H1 (cell line): ENCODE measurements at regions not wholly inside any gene's neighbourhood (a gene's known extent, or its start where the extent isn't known, plus 50 kb on each side); places are given as distances from the start of the nearest gene placed in this dataset.

Experiments used
- ASH2L ChIP-seq: fragments of 200-600, 300-600 bp; sonication (generic); IDR thresholded peaks from one replicate; pipeline ENCODE4 v1.7.1; 2017; ENCODE audit warnings: low read length
- BRCA1 ChIP-seq: IDR thresholded peaks from 2 replicates; pipeline ENCODE4 v1.6.1; 2012; ENCODE audit warnings: low read depth, low read length, improper control_type of control experiment
- EGR1 ChIP-seq: IDR thresholded peaks from 2 replicates; pipeline ENCODE4 v1.6.1; 2011; ENCODE audit warnings: low read depth, low read length, borderline replicate concordance
- EP300 ChIP-seq, 2 experiments: IDR thresholded peaks; 1 replicate in 1 of 2; 2 replicates in 1 of 2; pipeline ENCODE4 v1.6.1; 2011 to 2012; ENCODE audit warnings: low read depth in 2 of 2, low read length in 2 of 2, mild to moderate bottlenecking in 2 of 2, borderline replicate concordance in 1 of 2, inconsistent platforms in 1 of 2, moderate library complexity in 1 of 2
- JUND ChIP-seq: IDR thresholded peaks from 2 replicates; pipeline ENCODE4 v1.6.1; 2011; ENCODE audit warnings: mild to moderate bottlenecking, improper control_type of control experiment, low read length
- POLR2A ChIP-seq, 2 experiments: IDR thresholded peaks; 1 replicate in 1 of 2; 2 replicates in 1 of 2; pipeline ENCODE4 v1.6.1; 2011; ENCODE audit warnings: low read depth in 2 of 2, low read length in 2 of 2, mild to moderate bottlenecking in 2 of 2; ENCODE audit errors: control extremely low read depth in 1 of 2
- POLR2AphosphoS5 ChIP-seq: IDR thresholded peaks from 2 replicates; pipeline ENCODE4 v1.6.1; 2011; ENCODE audit warnings: low read depth, low read length
- POU5F1 ChIP-seq: IDR thresholded peaks from 2 replicates; pipeline ENCODE4 v1.6.1; 2011; ENCODE audit warnings: low read depth, mild to moderate bottlenecking, low read length, moderate library complexity
- SIN3A ChIP-seq, 2 experiments: IDR thresholded peaks in 1 of 2; conservative IDR thresholded peaks in 1 of 2; 2 replicates each; pipeline ENCODE4 v1.6.1; 2011 to 2012; ENCODE audit warnings: low read length in 2 of 2, improper control_type of control experiment in 1 of 2, low read depth in 1 of 2, mild to moderate bottlenecking in 1 of 2
- SP2 ChIP-seq: IDR thresholded peaks from 2 replicates; pipeline ENCODE4 v1.6.1; 2012; ENCODE audit warnings: mild to moderate bottlenecking, low read length, inconsistent platforms
- TBP ChIP-seq: IDR thresholded peaks from 2 replicates; pipeline ENCODE4 v1.6.1; 2011; ENCODE audit warnings: low read depth, low read length, improper control_type of control experiment
- YY1 ChIP-seq: IDR thresholded peaks from 2 replicates; pipeline ENCODE4 v1.6.1; 2011; ENCODE audit warnings: low read depth, mild to moderate bottlenecking, low read length
- TF ChIP-seq, protein P1 (sequence below), 3 experiments: IDR thresholded peaks; 1 replicate in 2 of 3; 2 replicates in 1 of 3; pipeline versions ENCODE4 v1.5.1 to v1.6.1; 2011; ENCODE audit warnings: low read length in 3 of 3, mild to moderate bottlenecking in 3 of 3, inconsistent platforms in 2 of 3, low read depth in 1 of 3, moderate library complexity in 1 of 3; ENCODE audit not compliant: insufficient read depth in 1 of 3; ENCODE audit errors: control extremely low read depth in 1 of 3
- TF ChIP-seq, protein P2 (sequence below): IDR thresholded peaks from 2 replicates; pipeline ENCODE4 v1.6.1; 2011; ENCODE audit warnings: low read depth, mild to moderate bottlenecking, low read length; ENCODE audit not compliant: insufficient read depth

DNA sequence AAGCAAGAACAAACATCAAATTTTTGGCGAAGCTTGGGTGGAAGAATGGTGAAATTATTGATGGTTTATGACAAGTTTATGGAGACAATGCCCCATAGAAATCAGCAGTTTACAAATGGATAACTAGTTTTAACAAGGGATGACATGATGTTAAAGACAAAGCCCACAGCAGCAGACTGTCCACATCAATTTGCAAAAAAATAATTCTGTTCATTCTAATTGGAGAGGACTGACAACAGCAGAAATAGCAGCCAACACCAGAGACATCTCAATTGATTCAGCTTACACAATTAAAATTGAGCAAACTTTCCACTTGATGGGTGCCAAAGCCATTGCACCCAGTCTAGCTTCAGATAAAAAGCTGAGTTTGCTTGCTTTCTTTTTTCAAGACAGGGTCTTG lies 82.7 kb upstream of the STK32A start:
- TF ChIP-seq JUND (no peak), POLR2AphosphoS5 (no peak), EP300 (IDR thresholded peaks at IDR 0.05; ENCODE audit: borderline replicate concordance in 1 of 2, low read depth in 2 of 2, low read length in 2 of 2) (no peak), EGR1 (no peak), TBP (no peak), POLR2A (IDR thresholded peaks at IDR 0.05; ENCODE audit: control extremely low read depth in 1 of 2, low read depth in 2 of 2, low read length in 2 of 2) (no peak), ASH2L (no peak), BRCA1 (no peak), YY1 (no peak), POU5F1 (no peak), SIN3A (conservative IDR thresholded peaks at IDR 0.05 in 1 of 2, IDR thresholded peaks at IDR 0.05 in 1 of 2; ENCODE audit: low read depth in 1 of 2, low read length in 2 of 2) (no peak), SP2 (no peak)
- TF ChIP-seq, protein P1, sequence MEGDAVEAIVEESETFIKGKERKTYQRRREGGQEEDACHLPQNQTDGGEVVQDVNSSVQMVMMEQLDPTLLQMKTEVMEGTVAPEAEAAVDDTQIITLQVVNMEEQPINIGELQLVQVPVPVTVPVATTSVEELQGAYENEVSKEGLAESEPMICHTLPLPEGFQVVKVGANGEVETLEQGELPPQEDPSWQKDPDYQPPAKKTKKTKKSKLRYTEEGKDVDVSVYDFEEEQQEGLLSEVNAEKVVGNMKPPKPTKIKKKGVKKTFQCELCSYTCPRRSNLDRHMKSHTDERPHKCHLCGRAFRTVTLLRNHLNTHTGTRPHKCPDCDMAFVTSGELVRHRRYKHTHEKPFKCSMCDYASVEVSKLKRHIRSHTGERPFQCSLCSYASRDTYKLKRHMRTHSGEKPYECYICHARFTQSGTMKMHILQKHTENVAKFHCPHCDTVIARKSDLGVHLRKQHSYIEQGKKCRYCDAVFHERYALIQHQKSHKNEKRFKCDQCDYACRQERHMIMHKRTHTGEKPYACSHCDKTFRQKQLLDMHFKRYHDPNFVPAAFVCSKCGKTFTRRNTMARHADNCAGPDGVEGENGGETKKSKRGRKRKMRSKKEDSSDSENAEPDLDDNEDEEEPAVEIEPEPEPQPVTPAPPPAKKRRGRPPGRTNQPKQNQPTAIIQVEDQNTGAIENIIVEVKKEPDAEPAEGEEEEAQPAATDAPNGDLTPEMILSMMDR (IDR thresholded peaks at IDR 0.05; ENCODE audit: control extremely low read depth in 1 of 3, insufficient read depth in 1 of 3, low read depth in 1 of 3, low read length in 3 of 3) = no peak
- TF ChIP-seq, protein P2, sequence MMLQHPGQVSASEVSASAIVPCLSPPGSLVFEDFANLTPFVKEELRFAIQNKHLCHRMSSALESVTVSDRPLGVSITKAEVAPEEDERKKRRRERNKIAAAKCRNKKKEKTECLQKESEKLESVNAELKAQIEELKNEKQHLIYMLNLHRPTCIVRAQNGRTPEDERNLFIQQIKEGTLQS = no peak
